ENCODE measurements at regions not wholly inside any gene's neighbourhood (a gene's known extent, or its start where the extent isn't known, plus 50 kb on each side); places are given as distances from the start of the nearest gene placed in this dataset.

DNA sequence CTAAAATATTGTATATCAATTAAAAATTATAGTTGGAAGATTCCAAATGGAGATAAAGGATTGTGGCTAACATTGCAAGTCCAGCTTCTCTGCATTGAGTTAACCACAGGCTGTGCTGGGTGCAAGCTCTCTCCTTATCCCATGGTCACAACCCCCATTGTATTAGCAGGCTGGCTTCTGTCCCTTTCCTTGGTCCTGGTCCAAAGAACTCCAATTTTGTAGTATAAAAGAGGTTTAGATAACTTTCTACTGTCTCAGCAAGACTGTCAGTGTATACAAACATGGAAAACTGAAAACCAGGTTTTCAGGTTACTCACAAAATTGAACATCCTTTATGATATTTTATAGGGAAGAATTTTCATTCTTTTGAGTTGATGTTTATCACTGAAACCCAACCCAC is 76.6 kb upstream of the HS3ST3A1 start:
- TF ChIP-seq, protein P1, sequence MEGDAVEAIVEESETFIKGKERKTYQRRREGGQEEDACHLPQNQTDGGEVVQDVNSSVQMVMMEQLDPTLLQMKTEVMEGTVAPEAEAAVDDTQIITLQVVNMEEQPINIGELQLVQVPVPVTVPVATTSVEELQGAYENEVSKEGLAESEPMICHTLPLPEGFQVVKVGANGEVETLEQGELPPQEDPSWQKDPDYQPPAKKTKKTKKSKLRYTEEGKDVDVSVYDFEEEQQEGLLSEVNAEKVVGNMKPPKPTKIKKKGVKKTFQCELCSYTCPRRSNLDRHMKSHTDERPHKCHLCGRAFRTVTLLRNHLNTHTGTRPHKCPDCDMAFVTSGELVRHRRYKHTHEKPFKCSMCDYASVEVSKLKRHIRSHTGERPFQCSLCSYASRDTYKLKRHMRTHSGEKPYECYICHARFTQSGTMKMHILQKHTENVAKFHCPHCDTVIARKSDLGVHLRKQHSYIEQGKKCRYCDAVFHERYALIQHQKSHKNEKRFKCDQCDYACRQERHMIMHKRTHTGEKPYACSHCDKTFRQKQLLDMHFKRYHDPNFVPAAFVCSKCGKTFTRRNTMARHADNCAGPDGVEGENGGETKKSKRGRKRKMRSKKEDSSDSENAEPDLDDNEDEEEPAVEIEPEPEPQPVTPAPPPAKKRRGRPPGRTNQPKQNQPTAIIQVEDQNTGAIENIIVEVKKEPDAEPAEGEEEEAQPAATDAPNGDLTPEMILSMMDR (IDR thresholded peaks at IDR 0.05; ENCODE audit: low read depth, low read length), result no peak
- TF ChIP-seq EZH2phosphoT487 (IDR thresholded peaks at IDR 0.05; ENCODE audit: low read depth), result no peak

DNA sequence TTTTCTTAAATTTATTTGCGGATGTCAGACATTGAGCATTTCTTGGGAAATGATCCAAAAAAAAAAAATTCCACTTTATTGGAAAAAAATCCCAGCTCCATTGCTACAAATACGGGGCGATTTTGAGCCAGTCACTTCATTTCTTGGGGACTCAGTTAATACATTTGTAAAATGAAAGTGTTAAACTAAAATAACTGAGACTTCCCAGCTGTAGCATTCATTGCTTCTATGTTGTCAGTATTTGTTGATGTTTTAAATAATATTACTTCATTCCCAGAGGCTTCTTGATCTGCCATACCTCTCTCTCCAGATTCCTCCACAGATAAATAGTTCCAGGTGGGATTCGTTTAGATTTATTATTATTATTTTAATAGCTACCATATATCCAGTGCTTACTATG is 77.1 kb upstream of the HS3ST3A1 start:
- Histone ChIP-seq H3K36me3 (replicated peaks; ENCODE audit: low read depth, low read length) (no peaks in the 10 kb centered on the region), H3K79me2 (ENCODE audit: low read length) (no peaks in the 10 kb centered on the region), H3K9ac (ENCODE audit: low read length) (no peak overlapping the region), H4K20me1 (ENCODE audit: insufficient read depth, low read length) (no peaks in the 10 kb centered on the region), H3K27me3 (ENCODE audit: low read depth, low read length) (no peaks in the 10 kb centered on the region), H3K4me3 (ENCODE audit: low read length) (no peak overlapping the region), H3K4me1 (ENCODE audit: low read length) (no peaks in the 10 kb centered on the region), H3K9me3 (ENCODE audit: insufficient read depth, low read length) (no peaks in the 10 kb centered on the region), H3K4me2 (ENCODE audit: low read length) (no peak overlapping the region), H3K27ac (ENCODE audit: low read length) (no peak overlapping the region), H2AFZ (ENCODE audit: low read depth, low read length) (no peak overlapping the region)
- no peak for TF ChIP-seq EZH2phosphoT487 (IDR thresholded peaks at IDR 0.05; ENCODE audit: low read depth)
- TF ChIP-seq, protein P1 (IDR thresholded peaks at IDR 0.05; ENCODE audit: low read depth, low read length), result no peak

More for the DNA sequence above, 76.6 kb upstream of the HS3ST3A1 start:
- Histone ChIP-seq H3K79me2 (ENCODE audit: low read length) (no peaks in the 10 kb centered on the region), H3K27ac (ENCODE audit: low read length) (no peak overlapping the region), H3K9me3 (ENCODE audit: insufficient read depth, low read length) (no peaks in the 10 kb centered on the region), H3K4me2 (ENCODE audit: low read length) (no peak overlapping the region), H2AFZ (ENCODE audit: low read depth, low read length) (no peak overlapping the region), H3K4me3 (ENCODE audit: low read length) (no peak overlapping the region), H3K4me1 (ENCODE audit: low read length) (no peaks in the 10 kb centered on the region), H3K36me3 (replicated peaks; ENCODE audit: low read depth, low read length) (no peaks in the 10 kb centered on the region), H3K27me3 (ENCODE audit: low read depth, low read length) (no peaks in the 10 kb centered on the region), H4K20me1 (ENCODE audit: insufficient read depth, low read length) (no peaks in the 10 kb centered on the region), H3K9ac (ENCODE audit: low read length) (no peak overlapping the region)

DNA sequence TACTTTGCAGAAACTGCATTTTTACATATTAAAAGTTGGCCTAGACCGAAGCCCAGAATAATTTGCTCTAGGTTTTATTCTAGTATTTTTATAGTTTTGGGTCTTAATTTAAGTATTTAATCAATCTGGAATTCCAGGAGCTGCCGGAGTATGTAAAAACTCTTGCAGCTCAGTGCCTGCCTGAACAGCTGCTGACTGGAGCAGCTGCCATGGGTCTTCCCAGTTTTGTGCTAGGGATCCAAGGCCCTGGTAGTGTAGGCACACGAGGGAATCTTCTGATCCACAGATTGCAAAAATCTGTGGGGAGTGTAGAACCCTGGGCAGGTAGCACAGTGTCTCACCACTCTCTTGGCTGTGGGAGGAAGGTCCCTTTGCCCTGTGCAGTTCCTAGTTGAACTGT is 87.0 kb upstream of the HS3ST3A1 start:
- TF ChIP-seq EZH2phosphoT487 (IDR thresholded peaks at IDR 0.05; ENCODE audit: low read depth), result no peak
- TF ChIP-seq, protein P1 (IDR thresholded peaks at IDR 0.05; ENCODE audit: low read depth, low read length), result no peak
- Histone ChIP-seq H3K4me2 (ENCODE audit: low read length) (no peak overlapping the region), H2AFZ (ENCODE audit: low read depth, low read length) (no peak overlapping the region), H4K20me1 (ENCODE audit: insufficient read depth, low read length) (no peaks in the 10 kb centered on the region), H3K9me3 (ENCODE audit: insufficient read depth, low read length) (no peaks in the 10 kb centered on the region), H3K36me3 (replicated peaks; ENCODE audit: low read depth, low read length) (no peaks in the 10 kb centered on the region), H3K27ac (ENCODE audit: low read length) (no peak overlapping the region), H3K27me3 (ENCODE audit: low read depth, low read length) (no peaks in the 10 kb centered on the region), H3K79me2 (ENCODE audit: low read length) (no peaks in the 10 kb centered on the region), H3K4me3 (ENCODE audit: low read length) (no peak overlapping the region), H3K9ac (ENCODE audit: low read length) (no peak overlapping the region), H3K4me1 (ENCODE audit: low read length) (no peaks in the 10 kb centered on the region)

DNA sequence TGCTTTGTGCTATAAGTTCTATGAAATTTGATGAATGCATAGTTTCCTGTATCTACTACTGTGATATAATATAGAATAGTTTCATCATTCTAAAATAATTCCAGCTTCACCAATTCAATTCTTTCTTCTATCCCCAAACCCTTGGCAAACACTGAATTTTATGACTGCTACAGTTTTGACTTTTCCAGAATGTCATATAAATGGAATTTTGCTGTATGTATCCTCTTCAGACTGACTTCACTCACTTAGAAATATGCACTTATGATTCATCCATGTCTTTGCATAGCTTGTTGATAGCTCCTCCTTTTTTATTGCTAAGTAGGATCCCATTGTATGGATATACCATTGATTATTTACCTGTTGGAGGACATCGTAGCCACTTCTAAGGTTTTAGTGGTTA is 89.1 kb upstream of the HS3ST3A1 start:
- TF ChIP-seq EZH2phosphoT487 (IDR thresholded peaks at IDR 0.05; ENCODE audit: low read depth), result no peak
- TF ChIP-seq, protein P1 (IDR thresholded peaks at IDR 0.05; ENCODE audit: low read depth, low read length), result no peak
- no peak overlapping the region for H3K4me2 ChIP-seq (ENCODE audit: low read length)
- H3K9me3 ChIP-seq (ENCODE audit: insufficient read depth, low read length), result no peaks in the 10 kb centered on the region
- H3K27ac ChIP-seq (ENCODE audit: low read length), result no peak overlapping the region
- H3K9ac ChIP-seq (ENCODE audit: low read length), result no peak overlapping the region
- H3K36me3 ChIP-seq (replicated peaks; ENCODE audit: low read depth, low read length), result no peaks in the 10 kb centered on the region
- H3K27me3 ChIP-seq (ENCODE audit: low read depth, low read length), result no peaks in the 10 kb centered on the region
- H4K20me1 ChIP-seq (ENCODE audit: insufficient read depth, low read length), result no peaks in the 10 kb centered on the region
- no peaks in the 10 kb centered on the region for H3K79me2 ChIP-seq (ENCODE audit: low read length)
- no peak overlapping the region for H2AFZ ChIP-seq (ENCODE audit: low read depth, low read length)
- H3K4me1 ChIP-seq (ENCODE audit: low read length), result no peaks in the 10 kb centered on the region
- no peak overlapping the region for H3K4me3 ChIP-seq (ENCODE audit: low read length)

All from OCI-LY3 (cell line).